H9 (cell line): ENCODE measurements at regions not wholly inside any gene's neighbourhood (a gene's known extent, or its start where the extent isn't known, plus 50 kb on each side); places are given as distances from the start of the nearest gene placed in this dataset.

ENCODE experiments used
- DNase-seq: peaks from one replicate; pipeline ENCODE4 v3.0.0-alpha.2; 2017
- H2AFZ ChIP-seq: one replicate; pipeline ENCODE4 v1.6.1; 2013; ENCODE audit warnings: mild to moderate bottlenecking, low read length, control low read depth, moderate library complexity
- H2AK5ac ChIP-seq: 2 replicates; pipeline ENCODE4 v1.6.1; 2013; ENCODE audit warnings: low read length, control low read depth, mixed read lengths; ENCODE audit not compliant: insufficient read length
- H2BK120ac ChIP-seq: one replicate; pipeline ENCODE4 v1.6.1; 2013; ENCODE audit warnings: low read depth, mild to moderate bottlenecking, low read length, control low read depth, inconsistent platforms; ENCODE audit not compliant: poor library complexity, severe bottlenecking
- H2BK12ac ChIP-seq: 2 replicates; pipeline ENCODE4 v1.6.1; 2013; ENCODE audit warnings: low read length, control low read depth, mixed read lengths, low read depth; ENCODE audit not compliant: insufficient read length
- H2BK15ac ChIP-seq: 2 replicates; pipeline ENCODE4 v1.6.1; 2013; ENCODE audit warnings: low read depth, low read length, control low read depth
- H2BK20ac ChIP-seq: one replicate; pipeline ENCODE4 v1.6.1; 2013; ENCODE audit warnings: low read depth, mild to moderate bottlenecking, low read length, control low read depth, inconsistent platforms; ENCODE audit not compliant: poor library complexity, severe bottlenecking
- H2BK5ac ChIP-seq: 2 replicates; pipeline ENCODE4 v1.6.1; 2013; ENCODE audit warnings: low read length, control low read depth, mixed read lengths; ENCODE audit not compliant: insufficient read length
- H3K14ac ChIP-seq: 2 replicates; pipeline ENCODE4 v1.6.1; 2013; ENCODE audit warnings: low read length, control low read depth; ENCODE audit not compliant: insufficient read depth
- H3K18ac ChIP-seq: 2 replicates; pipeline ENCODE4 v1.6.1; 2013; ENCODE audit warnings: low read depth, mild to moderate bottlenecking, mixed read lengths, low read length, control low read depth; ENCODE audit not compliant: insufficient read length
- H3K23ac ChIP-seq: 2 replicates; pipeline ENCODE4 v1.6.1; 2013; ENCODE audit warnings: low read length, control low read depth, mixed read lengths, low read depth; ENCODE audit not compliant: insufficient read length
- H3K23me2 ChIP-seq: 2 replicates; pipeline ENCODE4 v1.6.1; 2013; ENCODE audit warnings: low read depth, mild to moderate bottlenecking, mixed read lengths, low read length, control low read depth; ENCODE audit not compliant: insufficient read length, poor library complexity, severe bottlenecking
- H3K27ac ChIP-seq: 2 replicates; pipeline ENCODE4 v1.5.1; 2013; ENCODE audit warnings: low read length, control low read depth, mixed read lengths, low read depth; ENCODE audit not compliant: insufficient read length
- H3K27me3 ChIP-seq: 2 replicates; pipeline ENCODE4 v1.6.1; 2013; ENCODE audit warnings: low read length, control low read depth, inconsistent platforms; ENCODE audit not compliant: insufficient read depth
- H3K4ac ChIP-seq: 2 replicates; pipeline ENCODE4 v1.6.1; 2013; ENCODE audit warnings: low read depth, mild to moderate bottlenecking, control low read depth, inconsistent platforms, low read length, moderate library complexity
- H3K4me1 ChIP-seq: 2 replicates; pipeline ENCODE4 v1.6.1; 2013; ENCODE audit warnings: low read length, control low read depth, inconsistent platforms; ENCODE audit not compliant: insufficient read depth
- H3K4me2 ChIP-seq: 2 replicates; pipeline ENCODE4 v1.6.1; 2013; ENCODE audit warnings: low read length, control low read depth, mixed read lengths; ENCODE audit not compliant: insufficient read length, insufficient read depth
- H3K56ac ChIP-seq: 2 replicates; pipeline ENCODE4 v1.6.1; 2013; ENCODE audit warnings: low read depth, mild to moderate bottlenecking, mixed read lengths, low read length, control low read depth; ENCODE audit not compliant: insufficient read length
- H3K79me1 ChIP-seq: 2 replicates; pipeline ENCODE4 v1.6.1; 2013; ENCODE audit warnings: low read depth, mild to moderate bottlenecking, moderate library complexity, low read length, control low read depth, inconsistent platforms; ENCODE audit not compliant: insufficient read depth, poor library complexity, severe bottlenecking
- H3K79me2 ChIP-seq: 2 replicates; pipeline ENCODE4 v1.6.1; 2013; ENCODE audit warnings: low read length, control low read depth, inconsistent platforms; ENCODE audit not compliant: insufficient read depth
- H3K9ac ChIP-seq: 2 replicates; pipeline ENCODE4 v1.6.1; 2013; ENCODE audit warnings: low read length, control low read depth, mixed read lengths; ENCODE audit not compliant: insufficient read length; ENCODE audit errors: extremely low read depth
- H3K9me3 ChIP-seq: one replicate; pipeline ENCODE4 v1.6.1; 2013; ENCODE audit warnings: low read depth, low read length, inconsistent platforms; ENCODE audit not compliant: control insufficient read depth
- H3T11ph ChIP-seq: one replicate; pipeline ENCODE4 v1.6.1; 2013; ENCODE audit warnings: mild to moderate bottlenecking, low read length, control low read depth, inconsistent platforms
- H4K20me1 ChIP-seq: one replicate; pipeline ENCODE4 v1.6.1; 2013; ENCODE audit not compliant: control insufficient read depth, insufficient read length, insufficient read depth
- H4K5ac ChIP-seq: 2 replicates; pipeline ENCODE4 v1.6.1; 2013; ENCODE audit warnings: low read depth, mild to moderate bottlenecking, mixed read lengths, low read length, control low read depth; ENCODE audit not compliant: insufficient read length
- H4K8ac ChIP-seq: replicated peaks from 2 replicates; pipeline ENCODE4 v1.6.1; 2013; ENCODE audit warnings: low read length, control low read depth, mixed read lengths, low read depth; ENCODE audit not compliant: insufficient read length
- H4K91ac ChIP-seq: 2 replicates; pipeline ENCODE4 v1.6.1; 2013; ENCODE audit warnings: low read depth, mild to moderate bottlenecking, moderate library complexity, mixed read lengths, low read length, control low read depth; ENCODE audit not compliant: insufficient read length
- H3K27ac Mint-ChIP-seq, 3 experiments: 2 replicates in 2 of 3; 3 replicates in 1 of 3; pipeline ENCODE4 v1.8.0; 2020 to 2021; ENCODE audit warnings: mixed read lengths in 3 of 3, mild to moderate bottlenecking in 1 of 3, moderate library complexity in 1 of 3
- H3K27me3 Mint-ChIP-seq: 2 replicates; pipeline ENCODE4 v1.8.0; 2021; ENCODE audit warnings: low read depth, mild to moderate bottlenecking, moderate library complexity, mixed read lengths
- H3K36me3 Mint-ChIP-seq, 3 experiments: 2 replicates in 2 of 3; 3 replicates in 1 of 3; pipeline ENCODE4 v1.8.0; 2020 to 2021; ENCODE audit warnings: low read depth in 3 of 3, mixed read lengths in 3 of 3; ENCODE audit not compliant: insufficient read depth in 1 of 3
- H3K4me1 Mint-ChIP-seq, 2 experiments: 2 replicates each; pipeline ENCODE4 v1.8.0; 2020; ENCODE audit warnings: mixed read lengths in 2 of 2
- H3K4me3 Mint-ChIP-seq, 2 experiments: 2 replicates in 1 of 2; 3 replicates in 1 of 2; pipeline ENCODE4 v1.8.0; 2020 to 2021; ENCODE audit warnings: mild to moderate bottlenecking in 2 of 2, mixed read lengths in 2 of 2, moderate library complexity in 1 of 2
- H3K9me3 Mint-ChIP-seq, 2 experiments: 2 replicates in 1 of 2; 3 replicates in 1 of 2; pipeline ENCODE4 v1.8.0; 2020; ENCODE audit warnings: mild to moderate bottlenecking in 2 of 2, mixed read lengths in 2 of 2, moderate library complexity in 1 of 2
- WGBS: extraction: QIAGEN DNeasy Blood & Tissue Kit; methylation state at CpG from one replicate; pipeline ENCODE4 v1.1.7; 2013; ENCODE audit warnings: missing lambda C conversion rate, low lambda C conversion rate, mixed read lengths; ENCODE audit not compliant: insufficient read length; ENCODE audit errors: extremely low coverage; 5-methylcytosine and 5-hydroxymethylcytosine counted together
- TF ChIP-seq, protein P1 (sequence below): fragments of 200-600 bp; sonication (generic); conservative IDR thresholded peaks from 3 replicates; pipeline ENCODE4 v1.8.0; 2021; ENCODE audit warnings: antibody characterized with exemption, mild to moderate bottlenecking

GRCh38 chr1:212498283-212499040 is 65.7 kb downstream of the NENF start:
- H3K9ac ChIP-seq, result no peak overlapping the region
- H4K91ac ChIP-seq, result no peak overlapping the region
- Mint-ChIP-seq H3K4me1 (peaks cover 10 to 15% of the 10 kb centered on the region in 2 experiments; a peak in 3 of 4 replicates), H3K9me3 (no peaks in the 10 kb centered on the region), H3K27ac (no peak overlapping the region), H3K36me3 (no peaks in the 10 kb centered on the region), H3K4me3 (no peak overlapping the region), H3K27me3 (no peaks in the 10 kb centered on the region; the same call in 1 of the 2 replicates)
- H2BK20ac ChIP-seq, result no peak overlapping the region
- H2BK5ac ChIP-seq, result no peak overlapping the region
- H3K4ac ChIP-seq, result no peak overlapping the region
- H3K79me1 ChIP-seq, result no peaks in the 10 kb centered on the region
- H3K18ac ChIP-seq, result no peak overlapping the region
- no peak overlapping the region for H4K8ac ChIP-seq
- no peaks in the 10 kb centered on the region for H3K4me1 ChIP-seq
- no peaks in the 10 kb centered on the region for H3K79me2 ChIP-seq
- peaks cover 2% of the 10 kb centered on the region for H3K23me2 ChIP-seq
- H2AFZ ChIP-seq, result no peak overlapping the region
- H3K27ac ChIP-seq, result no peak overlapping the region
- TF ChIP-seq, protein P1, sequence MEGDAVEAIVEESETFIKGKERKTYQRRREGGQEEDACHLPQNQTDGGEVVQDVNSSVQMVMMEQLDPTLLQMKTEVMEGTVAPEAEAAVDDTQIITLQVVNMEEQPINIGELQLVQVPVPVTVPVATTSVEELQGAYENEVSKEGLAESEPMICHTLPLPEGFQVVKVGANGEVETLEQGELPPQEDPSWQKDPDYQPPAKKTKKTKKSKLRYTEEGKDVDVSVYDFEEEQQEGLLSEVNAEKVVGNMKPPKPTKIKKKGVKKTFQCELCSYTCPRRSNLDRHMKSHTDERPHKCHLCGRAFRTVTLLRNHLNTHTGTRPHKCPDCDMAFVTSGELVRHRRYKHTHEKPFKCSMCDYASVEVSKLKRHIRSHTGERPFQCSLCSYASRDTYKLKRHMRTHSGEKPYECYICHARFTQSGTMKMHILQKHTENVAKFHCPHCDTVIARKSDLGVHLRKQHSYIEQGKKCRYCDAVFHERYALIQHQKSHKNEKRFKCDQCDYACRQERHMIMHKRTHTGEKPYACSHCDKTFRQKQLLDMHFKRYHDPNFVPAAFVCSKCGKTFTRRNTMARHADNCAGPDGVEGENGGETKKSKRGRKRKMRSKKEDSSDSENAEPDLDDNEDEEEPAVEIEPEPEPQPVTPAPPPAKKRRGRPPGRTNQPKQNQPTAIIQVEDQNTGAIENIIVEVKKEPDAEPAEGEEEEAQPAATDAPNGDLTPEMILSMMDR, result no peak
- H4K5ac ChIP-seq, result no peak overlapping the region
- no peak overlapping the region for H3K23ac ChIP-seq
- H2BK15ac ChIP-seq, result no peak overlapping the region
- no peak overlapping the region for H3K14ac ChIP-seq
- H3K27me3 ChIP-seq, result no peaks in the 10 kb centered on the region; the same call in 1 of the 2 replicates
- H3K56ac ChIP-seq, result no peak overlapping the region
- DNase-seq, result no peak
- no peak overlapping the region for H2BK12ac ChIP-seq
- H3K9me3 ChIP-seq, result no peaks in the 10 kb centered on the region
- H3K4me2 ChIP-seq, result no peak overlapping the region
- no peaks in the 10 kb centered on the region for H4K20me1 ChIP-seq
- H2AK5ac ChIP-seq, result no peak overlapping the region
- no peak overlapping the region for H3T11ph ChIP-seq
- WGBS, result no CpG with 5 or more reads among the region's 9 CpGs
- H2BK120ac ChIP-seq, result no peak overlapping the region
